ENCODE measurements at regions not wholly inside any gene's neighbourhood (a gene's known extent, or its start where the extent isn't known, plus 50 kb on each side); places are given as distances from the start of the nearest gene placed in this dataset.

- in situ Hi-C loops (cut with HindIII; ENCODE audit: low pct_unique_long_range_greater_than_20kb, low sequenced_read_pairs): no loop called here
- DNase-seq (ENCODE audit: low read depth, low spot score): no peak
Observed at GRCh38 chr13:111394211-111394922, 73.9 kb downstream of the TEX29 start.

DNA sequence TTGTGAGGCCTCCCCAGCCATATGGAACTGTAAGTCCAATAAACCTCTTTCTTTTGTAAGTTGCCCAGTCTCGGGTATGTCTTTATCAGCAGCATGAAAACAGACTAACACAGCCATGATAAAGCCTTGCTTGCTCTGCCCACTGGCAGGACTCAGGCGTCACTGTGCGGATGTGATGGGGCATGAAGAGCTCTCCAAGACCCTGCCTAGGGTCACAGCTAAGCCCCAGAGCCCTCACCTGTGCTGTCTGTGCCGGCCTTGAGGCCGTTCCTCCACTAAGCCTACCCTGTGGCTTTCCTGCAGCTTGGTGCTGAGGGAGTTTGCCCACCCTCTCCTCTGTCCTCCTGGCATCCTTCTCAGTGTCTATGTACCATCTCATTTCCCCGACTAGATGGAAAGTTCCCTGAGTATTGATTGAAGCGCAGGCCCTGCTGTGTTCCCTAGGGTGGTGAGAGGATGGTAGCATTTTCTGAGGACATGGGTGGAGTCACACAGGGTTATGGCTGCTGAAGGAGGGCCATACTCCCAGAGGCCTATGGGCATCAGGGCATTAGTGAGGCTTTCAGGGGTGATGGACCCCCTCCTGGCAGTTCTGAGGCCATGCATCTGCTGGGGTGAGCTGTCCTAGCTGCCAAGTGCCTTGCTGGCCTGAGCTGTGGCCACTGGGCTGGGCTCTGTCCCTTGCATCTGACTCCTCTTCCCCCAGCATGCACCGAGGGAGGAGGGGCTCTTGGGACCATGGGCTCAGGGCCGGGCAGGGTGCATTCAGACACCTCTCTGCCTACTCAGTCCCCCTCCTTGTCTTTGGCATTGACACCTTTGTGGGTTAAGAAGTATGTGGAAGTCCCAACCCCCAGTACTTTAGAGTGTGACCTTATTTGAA, 75.3 kb downstream of the TEX29 start:
- in situ Hi-C loops (cut with HindIII; ENCODE audit: low pct_unique_long_range_greater_than_20kb, low sequenced_read_pairs): no loop called here
- DNase-seq (ENCODE audit: low read depth, low spot score): no peak

- DNase-seq (ENCODE audit: low read depth, low spot score): no peak
- in situ Hi-C loops (cut with HindIII; ENCODE audit: low pct_unique_long_range_greater_than_20kb, low sequenced_read_pairs): no loop called here
Observed at GRCh38 chr13:111396457-111396856, 76.0 kb downstream of the TEX29 start.

DNA sequence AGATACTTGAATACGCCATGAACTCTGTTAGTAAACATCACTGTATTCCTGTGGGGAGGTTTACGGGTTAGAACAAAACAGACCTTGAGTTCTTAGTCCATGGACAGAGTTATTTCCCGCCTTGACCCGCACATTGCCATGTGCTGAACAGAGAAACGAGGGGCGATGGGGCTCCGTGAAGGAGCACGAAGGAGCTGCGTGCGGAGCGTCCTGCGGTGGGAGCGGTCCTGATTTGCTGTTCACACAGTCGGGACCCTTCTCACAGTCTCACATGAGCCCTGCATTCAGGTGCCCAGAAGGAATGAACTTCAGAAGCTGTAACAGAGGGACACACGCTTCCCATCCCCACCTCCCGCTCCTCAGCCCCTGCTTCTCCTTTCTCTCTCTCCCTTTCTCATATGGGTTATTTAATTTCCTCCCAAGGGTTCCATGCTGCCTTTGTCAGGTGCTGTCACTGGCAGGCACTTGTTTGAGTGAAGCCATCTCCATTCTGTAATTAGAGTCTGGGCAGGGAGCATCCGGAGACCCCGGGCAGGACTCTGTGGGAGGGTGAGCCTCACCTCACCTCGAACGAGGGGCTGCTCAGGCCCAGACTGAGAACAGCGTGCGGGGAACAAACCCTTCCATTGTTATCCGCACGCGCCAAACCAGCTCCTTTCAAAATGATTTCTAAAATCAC, 76.9 kb downstream of the TEX29 start:
- DNase-seq (ENCODE audit: low read depth, low spot score): no peak
- in situ Hi-C loops (cut with HindIII; ENCODE audit: low pct_unique_long_range_greater_than_20kb, low sequenced_read_pairs): no loop called here

DNA sequence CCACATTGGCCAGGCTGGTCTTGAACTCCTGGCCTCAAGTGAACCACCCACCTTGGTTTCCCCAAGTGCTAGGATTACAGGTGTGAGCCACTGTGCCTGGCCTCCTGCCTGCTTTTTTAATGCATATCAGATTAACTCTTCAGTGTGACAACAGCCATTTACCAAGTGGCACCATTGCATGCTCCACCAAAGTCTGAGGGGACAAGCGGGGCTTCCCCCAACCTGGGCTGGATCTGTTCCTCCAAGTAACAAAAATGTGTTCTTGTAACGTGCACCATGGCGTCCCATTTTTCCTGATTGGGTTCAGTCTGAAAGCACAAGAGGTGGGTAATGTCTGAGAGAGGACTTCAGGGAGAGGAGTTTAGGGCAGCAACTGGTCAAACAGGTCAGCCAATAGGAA, 77.8 kb downstream of the TEX29 start:
- no peak for DNase-seq (ENCODE audit: low read depth, low spot score)

GRCh38 chr13:111398715-111399299, 78.4 kb downstream of the TEX29 start:
- in situ Hi-C loops (cut with HindIII; ENCODE audit: low pct_unique_long_range_greater_than_20kb, low sequenced_read_pairs): no loop called here
- DNase-seq (ENCODE audit: low read depth, low spot score): peak; percentile 16

More for the DNA sequence above, 77.8 kb downstream of the TEX29 start:
- in situ Hi-C loops (cut with HindIII; ENCODE audit: low pct_unique_long_range_greater_than_20kb, low sequenced_read_pairs): no loop called here

GRCh38 chr13:111399334-111399733, 78.9 kb downstream of the TEX29 start:
- DNase-seq (ENCODE audit: low read depth, low spot score): no peak
- in situ Hi-C loops (cut with HindIII; ENCODE audit: low pct_unique_long_range_greater_than_20kb, low sequenced_read_pairs): no loop called here

DNA sequence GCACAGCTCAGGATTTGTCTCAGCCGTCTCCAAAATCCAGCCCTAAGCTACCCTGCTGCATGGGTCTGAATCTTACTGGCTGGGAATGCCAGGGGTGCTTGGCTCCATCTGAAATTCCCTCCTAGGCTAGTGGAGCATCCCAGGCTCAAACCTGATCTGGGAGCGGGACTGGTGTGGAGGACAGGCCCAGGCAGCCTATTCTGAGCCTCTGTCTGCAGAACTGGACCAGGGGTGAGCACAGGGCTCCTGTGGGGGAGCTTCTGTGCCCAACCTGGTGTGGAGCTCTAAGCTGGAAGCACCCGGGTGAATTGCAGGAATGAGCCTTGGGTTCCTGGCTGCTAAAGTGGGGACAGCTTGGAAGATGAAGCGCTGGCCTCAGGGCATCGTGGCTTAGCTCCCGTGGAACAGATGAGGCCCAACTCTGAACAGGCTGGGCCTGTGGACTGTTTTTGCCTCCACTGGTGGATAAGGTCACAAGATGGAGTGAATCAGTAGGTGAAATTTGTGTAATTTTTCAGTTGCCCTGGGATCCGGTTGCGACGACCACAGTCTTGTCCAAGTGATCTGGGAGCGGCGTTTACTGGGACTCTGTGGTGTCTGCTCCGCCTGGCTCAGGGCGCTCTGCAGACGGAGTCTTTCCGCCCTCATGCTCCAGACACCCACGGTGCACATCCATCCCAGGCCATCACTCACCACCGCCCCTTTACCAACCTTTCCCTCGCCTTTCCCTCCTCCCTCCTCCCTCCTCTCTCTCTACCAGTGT, 79.5 kb downstream of the TEX29 start:
- no peak for DNase-seq (ENCODE audit: low read depth, low spot score)
- in situ Hi-C loops (cut with HindIII; ENCODE audit: low pct_unique_long_range_greater_than_20kb, low sequenced_read_pairs): no loop called here

DNA sequence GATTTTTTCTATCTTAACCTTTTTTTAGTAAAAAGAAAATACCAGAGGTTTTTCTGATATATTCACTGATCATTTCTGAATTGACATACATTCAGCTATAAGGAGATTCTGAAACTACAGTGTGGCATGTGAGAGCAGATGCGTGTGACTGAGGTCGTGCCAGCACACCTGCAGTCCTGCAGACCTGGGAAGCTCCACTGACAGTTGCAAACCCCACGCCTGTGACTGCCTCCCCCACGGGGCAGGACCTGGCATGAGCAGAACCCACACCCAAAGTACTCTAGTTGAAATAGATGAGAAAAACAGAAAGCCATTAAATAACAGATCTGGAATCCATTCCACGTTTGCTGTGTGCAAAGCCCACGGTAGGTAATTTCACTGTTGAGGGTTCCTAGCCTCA, 80.7 kb downstream of the TEX29 start:
- in situ Hi-C loops (cut with HindIII; ENCODE audit: low pct_unique_long_range_greater_than_20kb, low sequenced_read_pairs): no loop called here
- no peak for DNase-seq (ENCODE audit: low read depth, low spot score)

DNA sequence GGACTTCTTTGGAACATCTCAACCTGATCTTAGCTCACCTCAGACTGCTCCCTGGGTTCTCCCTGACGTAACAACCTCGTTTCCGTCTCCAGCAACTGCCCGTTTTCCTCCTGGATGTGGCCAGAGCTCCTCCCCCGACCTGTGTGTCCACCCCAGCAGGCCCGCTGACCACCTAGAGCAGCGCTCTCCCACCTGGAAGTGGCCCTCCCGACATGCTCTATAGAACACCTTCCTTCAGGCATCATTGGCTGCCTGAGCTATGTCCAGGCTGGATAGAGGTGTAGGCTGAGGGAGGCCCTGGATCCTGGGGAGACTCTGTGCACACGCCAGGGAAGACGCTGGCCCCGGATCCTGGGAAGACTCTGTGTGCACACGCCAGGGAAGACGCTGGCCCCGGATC, 81.3 kb downstream of the TEX29 start:
- DNase-seq (ENCODE audit: low read depth, low spot score): no peak
- in situ Hi-C loops (cut with HindIII; ENCODE audit: low pct_unique_long_range_greater_than_20kb, low sequenced_read_pairs): no loop called here

DNA sequence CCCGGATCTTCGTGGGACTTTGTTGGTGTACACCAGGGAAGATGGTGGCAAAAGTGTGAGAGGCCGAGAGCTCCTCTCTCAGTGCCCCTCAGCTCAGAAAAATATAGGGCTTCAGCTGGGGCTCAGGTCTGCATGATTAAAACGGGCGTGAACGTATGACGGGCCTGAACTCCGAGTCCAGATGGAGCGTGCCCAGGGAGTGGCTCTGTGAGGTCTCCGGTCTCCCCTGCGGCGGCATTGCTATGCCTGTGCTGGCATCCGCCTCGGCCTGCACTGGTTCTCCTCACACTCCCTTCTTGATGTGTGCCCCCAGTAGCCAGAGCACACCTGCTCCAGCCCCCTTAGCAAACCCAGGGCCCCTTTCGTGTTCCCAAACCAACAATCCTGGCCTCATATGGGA, 82.0 kb downstream of the TEX29 start:
- DNase-seq (ENCODE audit: low read depth, low spot score): no peak
- in situ Hi-C loops (cut with HindIII; ENCODE audit: low pct_unique_long_range_greater_than_20kb, low sequenced_read_pairs): no loop called here

GRCh38 chr13:111403266-111403665, 82.8 kb downstream of the TEX29 start:
- in situ Hi-C loops (cut with HindIII; ENCODE audit: low pct_unique_long_range_greater_than_20kb, low sequenced_read_pairs): no loop called here
- no peak for DNase-seq (ENCODE audit: low read depth, low spot score)

GRCh38 chr13:111404746-111405145, 84.3 kb downstream of the TEX29 start:
- DNase-seq (ENCODE audit: low read depth, low spot score): no peak
- in situ Hi-C loops (cut with HindIII; ENCODE audit: low pct_unique_long_range_greater_than_20kb, low sequenced_read_pairs): no loop called here

GRCh38 chr13:111406636-111407035, 86.2 kb downstream of the TEX29 start:
- in situ Hi-C loops (cut with HindIII; ENCODE audit: low pct_unique_long_range_greater_than_20kb, low sequenced_read_pairs): no loop called here
- no peak for DNase-seq (ENCODE audit: low read depth, low spot score)

GRCh38 chr13:111407381-111408131, 87.1 kb downstream of the TEX29 start:
- DNase-seq (ENCODE audit: low read depth, low spot score): no peak
- in situ Hi-C loops (cut with HindIII; ENCODE audit: low pct_unique_long_range_greater_than_20kb, low sequenced_read_pairs): no loop called here

GRCh38 chr13:111409413-111409812, 89.0 kb downstream of the TEX29 start:
- no peak for DNase-seq (ENCODE audit: low read depth, low spot score)
- in situ Hi-C loops (cut with HindIII; ENCODE audit: low pct_unique_long_range_greater_than_20kb, low sequenced_read_pairs): no loop called here

Data from SK-MEL-5 (cell line).